22Rv1 (cell line): ENCODE measurements at regions not wholly inside any gene's neighbourhood (a gene's known extent, or its start where the extent isn't known, plus 50 kb on each side); places are given as distances from the start of the nearest gene placed in this dataset.

ENCODE experiments used
- CTCF ChIP-seq: fragments of 450-650 bp; IDR thresholded peaks from 2 replicates; pipeline ENCODE4 v1.5.1; 2017; ENCODE audit warnings: mild to moderate bottlenecking
- ZFX ChIP-seq: fragments of 450-650 bp; IDR thresholded peaks from 2 replicates; pipeline ENCODE4 v1.6.1; 2017; ENCODE audit warnings: antibody characterized with exemption, borderline replicate concordance

GRCh38 chr16:64351121-64351520 lies 770.7 kb downstream of the CDH11 start:
- TF ChIP-seq CTCF (no peak), ZFX (no peak)
